GM19397 (cell line): ENCODE measurements at regions not wholly inside any gene's neighbourhood (a gene's known extent, or its start where the extent isn't known, plus 50 kb on each side); places are given as distances from the start of the nearest gene placed in this dataset.
"Not testable (repeated sequence)": the region's sequence is repeated elsewhere in the genome, so short reads cannot be mapped to it uniquely, and the experiment has no call there.

Source experiments
- ATAC-seq: cut with Tn5 transposase; IDR thresholded peaks from one replicate; pipeline ENCODE4 v1.9.1; 2021; ENCODE audit warnings: mild to moderate bottlenecking, moderate library complexity; ENCODE audit not compliant: unreplicated experiment

DNA sequence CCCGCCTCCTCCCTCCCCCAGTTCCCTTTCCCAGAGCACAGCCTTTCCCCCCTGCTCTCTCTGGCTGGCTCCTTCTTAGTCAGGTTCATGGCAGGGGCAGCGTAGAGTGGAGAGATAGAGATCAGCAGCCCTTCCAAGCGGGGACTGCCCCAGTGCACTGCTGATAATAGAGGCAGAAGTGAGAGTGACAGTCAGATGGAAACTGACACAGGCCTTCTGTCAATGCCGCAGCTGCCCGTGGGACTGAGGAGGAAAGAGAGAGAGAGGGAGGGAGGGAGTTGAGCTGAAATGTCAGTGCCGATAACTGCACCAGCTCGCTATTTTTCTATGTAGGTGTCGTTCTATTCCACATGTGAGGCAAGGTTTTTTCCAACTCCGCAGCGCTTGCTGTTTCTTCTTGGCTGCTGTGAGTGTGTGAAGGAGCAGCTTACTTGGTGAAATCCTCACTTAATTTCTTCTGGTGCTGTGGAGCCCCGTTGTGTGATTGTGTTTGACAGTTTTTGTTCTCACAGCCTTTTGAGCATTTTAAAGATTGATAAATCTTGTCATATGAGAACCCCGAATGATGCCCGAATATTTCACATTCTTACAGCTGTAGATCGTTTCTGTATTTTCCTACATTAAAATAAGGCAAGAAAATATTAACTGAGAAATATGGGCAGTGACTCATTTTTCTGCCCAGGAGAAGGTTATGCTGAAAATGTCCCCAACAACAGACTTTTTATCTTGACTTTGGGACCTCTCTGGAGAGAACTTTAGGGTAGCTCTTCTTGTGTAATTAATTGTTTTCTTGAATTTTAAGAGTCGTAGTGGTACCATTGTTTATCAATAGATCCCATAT is 386.4 kb upstream of the MMS22L start:
- peak; percentile 100 for ATAC-seq

- ATAC-seq, result no peak
Observed at GRCh38 chr6:97674802-97675201, 391.8 kb upstream of the MMS22L start.

- no peak for ATAC-seq
Observed at GRCh38 chr6:97677626-97678025, 394.6 kb upstream of the MMS22L start.

- no peak for ATAC-seq
Observed at GRCh38 chr6:97687916-97688315, 404.9 kb upstream of the MMS22L start.

- no peak for ATAC-seq
Observed at GRCh38 chr6:97689078-97689754, 406.2 kb upstream of the MMS22L start.

GRCh38 chr6:97697456-97697855 is 414.4 kb upstream of the MMS22L start:
- no peak for ATAC-seq

DNA sequence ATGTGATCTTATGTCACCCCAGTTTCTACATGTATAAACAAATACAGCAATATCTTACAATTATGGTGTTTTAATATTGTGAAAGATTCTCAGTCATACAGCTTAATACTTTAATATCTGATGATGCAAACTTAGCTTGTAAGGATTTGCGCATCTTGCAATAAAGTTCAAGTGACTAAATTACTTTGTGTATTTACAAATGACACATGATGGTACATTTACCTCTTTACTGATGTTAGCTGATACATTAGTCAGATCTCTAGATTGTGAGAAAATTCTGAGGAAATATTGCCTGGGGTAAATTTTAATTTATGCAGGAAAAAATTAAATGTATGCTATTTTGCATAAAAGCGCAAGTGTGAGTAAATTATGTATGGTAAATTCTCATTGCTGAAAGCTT is 418.8 kb upstream of the MMS22L start:
- ATAC-seq, result no peak

GRCh38 chr6:97702248-97702647 is 419.2 kb upstream of the MMS22L start:
- no peak for ATAC-seq

GRCh38 chr6:97703661-97704060 is 420.6 kb upstream of the MMS22L start:
- ATAC-seq, result no peak

DNA sequence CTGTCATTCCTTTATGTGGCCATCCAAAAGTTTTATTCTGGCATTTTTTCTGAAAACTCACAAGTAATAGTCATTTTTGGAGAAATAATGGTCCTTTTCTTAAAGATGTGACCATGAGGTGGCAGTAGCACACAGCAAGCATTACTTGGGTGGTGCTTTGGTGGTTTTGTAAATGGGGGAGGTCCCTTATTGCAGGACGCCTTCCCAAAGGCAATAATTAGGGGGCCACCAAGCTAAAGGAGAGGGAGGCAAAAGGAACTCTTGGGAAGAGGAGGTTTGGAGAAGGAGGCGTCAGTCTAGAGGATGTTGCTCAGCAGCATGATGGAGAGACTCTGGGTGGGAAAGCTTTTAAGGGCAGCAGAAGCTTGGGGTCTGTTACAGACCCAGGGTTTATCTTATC is 422.6 kb upstream of the MMS22L start:
- no peak for ATAC-seq

- ATAC-seq, result no peak
Observed at GRCh38 chr6:97712751-97713150, 429.7 kb upstream of the MMS22L start.

GRCh38 chr6:97714772-97715171 is 431.8 kb upstream of the MMS22L start:
- ATAC-seq, result no peak

DNA sequence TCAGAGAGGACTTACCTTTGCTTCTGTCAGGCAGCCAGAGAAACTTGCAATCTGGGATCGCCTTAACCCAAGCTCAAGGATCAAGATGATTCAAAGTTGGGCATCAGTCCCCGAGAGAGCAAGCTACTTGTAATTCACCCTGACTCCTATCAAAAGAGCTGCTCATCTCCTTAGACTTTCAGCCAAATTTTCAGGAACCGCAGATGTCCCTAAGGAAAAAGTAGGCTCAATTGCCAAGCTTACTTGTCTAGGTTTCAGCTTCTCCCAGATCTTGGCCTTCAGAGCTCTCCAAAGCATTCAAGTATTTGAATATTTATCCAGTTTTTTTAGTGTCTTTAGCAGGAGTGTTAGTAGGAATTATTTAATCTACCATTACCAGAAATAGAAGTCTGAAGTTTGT is 434.1 kb upstream of the MMS22L start:
- ATAC-seq, result no peak

GRCh38 chr6:97726378-97726777 is 443.4 kb upstream of the MMS22L start:
- no peak for ATAC-seq

DNA sequence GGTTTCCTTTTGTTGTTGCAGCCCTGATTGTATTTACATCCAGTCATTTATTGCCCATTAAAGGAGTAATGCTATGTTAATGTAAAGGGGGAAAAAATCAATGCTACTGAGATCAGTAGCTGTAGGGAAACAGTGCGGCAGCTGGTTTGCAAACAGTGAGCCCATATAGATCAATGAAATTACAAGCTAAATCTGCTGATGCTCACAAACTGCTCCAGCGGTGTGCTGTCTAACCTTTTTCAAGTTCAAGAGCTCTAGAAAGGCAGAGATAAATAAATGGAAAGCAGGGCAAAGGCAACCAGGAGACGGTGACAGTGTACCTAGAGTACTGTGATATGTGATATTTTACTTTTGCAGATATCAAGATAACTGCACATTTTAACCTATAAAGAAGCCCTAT is 449.0 kb upstream of the MMS22L start:
- no peak for ATAC-seq

- ATAC-seq, result no peak
Observed at GRCh38 chr6:97757575-97757974, 474.6 kb upstream of the MMS22L start.

DNA sequence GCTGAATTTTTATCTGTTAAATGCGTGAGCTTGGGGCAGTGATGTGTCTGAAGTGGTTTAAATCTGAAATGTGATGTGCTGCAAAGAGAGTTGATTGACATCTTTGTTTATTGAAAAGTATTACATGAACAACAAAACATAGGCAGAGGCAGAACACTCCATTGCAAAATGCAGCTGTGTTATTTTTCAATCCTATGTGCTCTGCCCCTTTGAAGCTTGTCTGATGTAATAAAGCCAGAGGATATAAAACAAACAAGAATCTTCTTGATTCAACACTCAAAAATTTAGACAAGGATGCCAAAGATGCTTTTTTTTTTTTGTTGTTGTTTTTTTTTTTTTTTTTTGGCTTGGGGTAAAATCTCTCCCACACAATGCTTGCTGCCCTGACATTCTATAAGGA is 482.4 kb upstream of the MMS22L start:
- ATAC-seq, result no peak

DNA sequence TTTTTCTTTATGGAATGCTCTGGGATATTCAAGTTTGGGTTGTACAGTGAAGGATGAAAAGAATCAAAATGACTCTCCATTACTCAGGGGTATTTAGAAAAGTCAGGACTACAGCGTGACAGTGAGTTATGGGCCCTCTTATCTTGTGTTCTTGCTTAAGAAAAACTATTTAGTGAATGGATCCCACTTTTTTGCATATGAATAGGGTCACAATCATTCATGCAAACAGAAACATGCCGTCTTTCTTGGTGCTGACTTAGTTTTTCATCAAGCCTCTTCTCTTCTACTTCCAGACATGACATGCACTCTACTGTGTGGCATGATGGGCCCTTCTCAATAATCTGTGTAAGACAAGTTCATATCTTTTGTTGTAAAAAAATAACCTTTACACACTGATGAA is 488.4 kb upstream of the MMS22L start:
- ATAC-seq, result no peak

DNA sequence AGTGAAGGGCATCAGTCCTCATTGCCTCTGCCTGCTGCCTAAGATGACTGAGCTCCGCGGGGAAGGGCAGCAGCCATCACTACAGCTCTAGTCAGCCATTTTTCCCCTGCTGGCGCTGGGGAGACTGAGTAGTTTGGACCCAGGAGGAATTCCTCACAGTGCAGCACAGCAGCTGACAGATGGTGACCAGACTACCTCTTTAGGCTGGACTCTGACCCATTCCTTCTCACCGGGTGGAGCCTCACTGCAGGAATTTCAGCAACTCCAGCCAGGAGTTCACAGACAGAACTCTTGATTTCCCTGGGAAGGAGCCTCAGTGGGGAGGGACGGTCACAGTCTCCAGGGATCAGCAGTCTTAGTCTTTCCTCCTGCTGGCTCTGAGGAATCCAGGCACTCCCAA is 492.0 kb upstream of the MMS22L start:
- no peak for ATAC-seq

DNA sequence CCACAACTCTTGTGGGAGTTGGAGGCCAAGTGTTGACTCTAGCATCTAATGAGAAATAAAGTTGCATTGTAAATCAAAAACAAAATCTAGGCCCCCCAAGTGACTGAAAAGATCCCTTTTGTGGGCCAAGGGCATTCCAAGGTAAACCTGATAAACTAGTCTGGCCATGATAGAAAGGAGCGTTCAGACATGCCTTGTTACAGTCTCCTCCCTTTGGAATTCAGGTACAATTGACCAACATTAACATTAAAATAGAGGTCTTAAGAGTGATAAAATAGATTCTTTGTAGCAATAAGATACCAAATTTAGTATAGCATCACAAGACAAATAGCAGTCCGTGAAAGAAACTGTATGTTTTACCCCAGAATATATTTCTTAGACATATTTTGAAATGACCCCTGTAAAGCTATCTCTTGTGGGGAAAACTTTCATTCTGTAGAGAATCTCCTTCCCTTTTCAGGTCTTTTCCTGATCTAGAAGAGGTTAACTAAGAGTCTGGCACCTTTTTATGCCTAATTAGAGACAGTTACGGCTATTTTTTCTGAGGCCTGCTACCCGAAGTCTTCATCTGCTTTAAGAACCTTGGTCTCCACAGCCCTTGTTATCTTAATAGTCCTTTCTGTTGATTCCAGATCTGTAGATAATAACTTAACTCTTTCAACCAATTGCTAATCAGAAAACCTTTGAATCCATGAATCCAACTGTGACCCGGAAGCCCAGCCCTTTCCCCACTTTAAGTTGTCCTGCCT is 495.4 kb upstream of the MMS22L start:
- no peak for ATAC-seq

GRCh38 chr6:97779039-97779766 is 496.2 kb upstream of the MMS22L start:
- not testable (repeated sequence) for ATAC-seq
